A549 (cell line): ENCODE measurements at regions not wholly inside any gene's neighbourhood (a gene's known extent, or its start where the extent isn't known, plus 50 kb on each side); places are given as distances from the start of the nearest gene placed in this dataset.
"Not testable (repeated sequence)": the region's sequence is repeated elsewhere in the genome, so short reads cannot be mapped to it uniquely, and the experiment has no call there.

ENCODE experiments used
- ATAC-seq, 2 experiments: fragments of 200-7000 bp in 1 of 2; fragments of >200 bp in 1 of 2; cut with Nextera tagmentation in 1 of 2; cut with Tn5 transposase in 1 of 2; 3 replicates each; pipeline versions ENCODE4 v1.8.0 to v1.9.1; 2018 to 2020; ENCODE audit warnings: mild to moderate bottlenecking in 1 of 2, moderate library complexity in 1 of 2
- CTCF ChIA-PET: fragments of 300-600 bp; sonication (Branson Sonifier 250); formaldehyde crosslinking; extraction: SDS; loops from one replicate; lab custom pipeline; 2021; ENCODE audit warnings: antibody characterized with exemption, inconsistent platforms; lab: Yijun Ruan, JAX
- POLR2A ChIA-PET: fragments of 350-600 bp; formaldehyde crosslinking; extraction: SDS; loops from one replicate; lab custom pipeline; 2021; ENCODE audit warnings: antibody characterized with exemption, inconsistent platforms; lab: Yijun Ruan, JAX
- DNase-seq, 2 experiments: peaks; one replicate each; pipeline versions ENCODE4 v3.0.0 to v3.0.0-alpha.2; 2011 to 2016; ENCODE audit warnings: low read depth in 1 of 2, low spot score in 1 of 2
- FAIRE-seq: peaks from 2 replicates; lab custom pipeline; 2011; peaks lifted over from hg19 to GRCh38; lab: Jason Lieb, UNC
- H3K27ac ChIP-seq, 2 experiments: fragments of >200 bp; sonication (Bioruptor Twin); formaldehyde crosslinking; 3 replicates each; pipeline ENCODE4 v1.5.1; 2016 to 2017
- H3K4me1 ChIP-seq: fragments of >200 bp; sonication (Bioruptor Twin); formaldehyde crosslinking; 3 replicates; pipeline ENCODE4 v1.6.1; 2016
- H3K4me2 ChIP-seq: fragments of >200 bp; sonication (Bioruptor Twin); formaldehyde crosslinking; 3 replicates; pipeline ENCODE4 v1.6.1; 2016
- H3K4me3 ChIP-seq: fragments of >200 bp; sonication (Bioruptor Twin); formaldehyde crosslinking; 3 replicates; pipeline ENCODE4 v1.5.1; 2016
- H3K9me3 ChIP-seq: fragments of >200 bp; sonication (Bioruptor Twin); formaldehyde crosslinking; 3 replicates; pipeline ENCODE4 v1.6.1; 2016
- CEBPB ChIP-seq, 2 experiments: fragments of >200 bp in 1 of 2; sonication (Bioruptor Twin) in 1 of 2; formaldehyde crosslinking in 1 of 2; IDR thresholded peaks; 2 replicates each; pipeline ENCODE4 v1.6.1; 2012 to 2016
- CHD2 ChIP-seq: fragments of 150-350 bp; IDR thresholded peaks from 2 replicates; pipeline ENCODE4 v1.6.1; 2014; ENCODE audit warnings: low read length; ENCODE audit not compliant: partially characterized antibody
- FOSB ChIP-seq: fragments of 250-450 bp; sonication (Bioruptor Pico); IDR thresholded peaks from 2 replicates; pipeline ENCODE4 v1.5.0; 2020; ENCODE audit warnings: mild to moderate bottlenecking, moderate library complexity
- FOSL2 ChIP-seq, 2 experiments: fragments of 450-650 bp in 1 of 2; fragments of >200 bp in 1 of 2; sonication (Bioruptor Twin) in 1 of 2; formaldehyde crosslinking; IDR thresholded peaks; 2 replicates each; pipeline versions ENCODE4 v1.5.0 to v1.6.1; 2016 to 2020; ENCODE audit warnings: mild to moderate bottlenecking in 1 of 2, moderate library complexity in 1 of 2
- HDAC2 ChIP-seq: fragments of 200-600 bp; sonication (generic); IDR thresholded peaks from 2 replicates; pipeline ENCODE4 v1.6.1; 2016
- HOXB13 ChIP-seq: fragments of 250-450 bp; sonication (Bioruptor Pico); IDR thresholded peaks from 2 replicates; pipeline ENCODE4 v1.5.0; 2020; ENCODE audit warnings: low read depth, mild to moderate bottlenecking, moderate library complexity
- KDM1A ChIP-seq: fragments of 200-600 bp; sonication (generic); IDR thresholded peaks from 2 replicates; pipeline ENCODE4 v1.6.1; 2016; ENCODE audit warnings: low read depth, mild to moderate bottlenecking
- KDM5A ChIP-seq: fragments of 200-600 bp; sonication (generic); IDR thresholded peaks from 2 replicates; pipeline ENCODE4 v1.6.1; 2016; ENCODE audit warnings: antibody characterized with exemption, mild to moderate bottlenecking
- MYC ChIP-seq: IDR thresholded peaks from 2 replicates; pipeline ENCODE4 v1.6.1; 2012; ENCODE audit warnings: mild to moderate bottlenecking, inconsistent platforms, low read length, improper control_type of control experiment, borderline replicate concordance
- NFE2L2 ChIP-seq: fragments of 150-350 bp; conservative IDR thresholded peaks from 2 replicates; pipeline ENCODE4 v1.6.1; 2014; ENCODE audit warnings: low read length
- NPAS2 ChIP-seq: fragments of 250-450 bp; sonication (Bioruptor Pico); IDR thresholded peaks from 2 replicates; pipeline ENCODE4 v1.8.0; 2022; ENCODE audit warnings: mild to moderate bottlenecking, moderate library complexity, borderline replicate concordance
- POLR2A ChIP-seq: IDR thresholded peaks from 2 replicates; pipeline ENCODE4 v1.6.1; 2012; ENCODE audit warnings: mild to moderate bottlenecking, low read length
- RAD21 ChIP-seq, 2 experiments: fragments of >200 bp in 1 of 2; sonication (Bioruptor Twin) in 1 of 2; formaldehyde crosslinking in 1 of 2; IDR thresholded peaks in 1 of 2; conservative IDR thresholded peaks in 1 of 2; 2 replicates in 1 of 2; 3 replicates in 1 of 2; pipeline ENCODE4 v1.6.1; 2012 to 2018; ENCODE audit warnings: inconsistent platforms in 1 of 2
- RCOR1 ChIP-seq: fragments of 150-350 bp; IDR thresholded peaks from 2 replicates; pipeline ENCODE4 v1.6.1; 2014; ENCODE audit warnings: antibody characterized with exemption, low read length, low read depth
- SREBF2 ChIP-seq: fragments of 450-650 bp; IDR thresholded peaks from 2 replicates; pipeline ENCODE4 v1.6.1; 2014; ENCODE audit warnings: mild to moderate bottlenecking, moderate library complexity
- TP53 ChIP-seq: fragments of 250-450 bp; sonication (Bioruptor Pico); IDR thresholded peaks from 2 replicates; pipeline ENCODE4 v1.5.0; 2021; ENCODE audit warnings: mild to moderate bottlenecking, moderate library complexity
- USF2 ChIP-seq: fragments of 450-650 bp; IDR thresholded peaks from 2 replicates; pipeline ENCODE4 v1.6.1; 2014; ENCODE audit warnings: antibody characterized with exemption
- ZSCAN20 ChIP-seq: fragments of 250-450 bp; sonication (Bioruptor Pico); IDR thresholded peaks from 2 replicates; pipeline ENCODE4 v1.8.0; 2022; ENCODE audit warnings: mild to moderate bottlenecking, moderate library complexity
- WGBS: methylation state at CpG from one replicate; pipeline ENCODE4 v1.1.6; 2017; ENCODE audit errors: missing lambda C conversion rate; 5-methylcytosine and 5-hydroxymethylcytosine counted together
- TF ChIP-seq, protein P1 (sequence below): IDR thresholded peaks from 2 replicates; pipeline ENCODE4 v1.6.1; 2012
- TF ChIP-seq, protein P2 (sequence below): fragments of 250-450 bp; sonication (Bioruptor Pico); IDR thresholded peaks from 2 replicates; pipeline ENCODE4 v1.5.0; 2021; ENCODE audit warnings: mild to moderate bottlenecking, moderate library complexity, borderline replicate concordance

GRCh38 chr10:37053476-37053875, 71.9 kb upstream of the ANKRD30A start:
- CTCF ChIA-PET: no interaction called here
- peak in 1 of 2 experiments; percentile 26 for DNase-seq
- Histone ChIP-seq H3K9me3 (0 out of 3 replicates have a peak, but pooled peaks cover 14% of the 10 kb centered on the region), H3K27ac (no peak overlapping the region)
- TF ChIP-seq MYC (no peak), KDM5A (no peak), SREBF2 (no peak), NFE2L2 (no peak), TP53 (CRISPR knock-in tag) (no peak), USF2 (no peak), KDM1A (no peak), FOSL2 (IDR thresholded peaks at IDR 0.05) (no peak), FOSL2 (CRISPR knock-in tag; IDR thresholded peaks at IDR 0.05) (no peak), HDAC2 (no peak), ZSCAN20 (CRISPR knock-in tag) (no peak)
- TF ChIP-seq, all 56 proteins: peak for 0
- H3K4me3 ChIP-seq: no peak overlapping the region
- FAIRE-seq (no peak), ATAC-seq (peak in 1 of 2 experiments; percentile 57; a peak in 3 of 6 replicates)
- 21% methylated on average over 3 of the region's 3 CpGs for whole genome bisulfite sequencing
- peak overlapping the region; percentile 35; the same call in 2 of the 3 replicates for H3K4me2 ChIP-seq
- POLR2A ChIA-PET: no interaction called here
- peaks cover 11% of the 10 kb centered on the region; the same call in 2 of the 3 replicates for H3K4me1 ChIP-seq

- Histone ChIP-seq H3K9me3 (0 out of 3 replicates have a peak, but pooled peaks cover 14% of the 10 kb centered on the region), H3K4me1 (peaks cover 11% of the 10 kb centered on the region; the same call in 2 of the 3 replicates)
- DNase-seq, POLR2A ChIA-PET, CTCF ChIA-PET, H3K4me3 ChIP-seq, FAIRE-seq, ATAC-seq, H3K27ac ChIP-seq, H3K4me2 ChIP-seq: not testable (repeated sequence)
- WGBS: 63% methylated on average over 5 of the region's 5 CpGs
Measured at GRCh38 chr10:37049982-37050381, 75.4 kb upstream of the ANKRD30A start.

GRCh38 chr10:37044319-37044718, 81.1 kb upstream of the ANKRD30A start:
- FAIRE-seq, DNase-seq, H3K4me2 ChIP-seq, CTCF ChIA-PET, H3K4me3 ChIP-seq, H3K27ac ChIP-seq, H3K4me1 ChIP-seq, POLR2A ChIA-PET, H3K9me3 ChIP-seq, ATAC-seq: not testable (repeated sequence)
- WGBS: 77% methylated on average over 10 of the region's 10 CpGs

GRCh38 chr10:37035853-37036252, 89.5 kb upstream of the ANKRD30A start:
- Histone ChIP-seq H3K9me3 (no peaks in the 10 kb centered on the region), H3K27ac (no peak overlapping the region), H3K4me1 (no peaks in the 10 kb centered on the region), H3K4me2 (no peak overlapping the region), H3K4me3 (no peak overlapping the region)
- ATAC-seq (no peak), FAIRE-seq (no peak), DNase-seq (no peak)
- CTCF ChIA-PET: interaction anchor here (0.8 kb wide), 1 partner anchor 25 kb away, joined by 5 read pairs; no protein-coding TSS in a partner anchor
- TF ChIP-seq POLR2A: no peak
- WGBS: 25% methylated on average over 1 of the region's 1 CpG
- POLR2A ChIA-PET: no interaction called here

GRCh38 chr10:37015498-37015897, 109.9 kb upstream of the ANKRD30A start:
- no peaks in the 10 kb centered on the region for H3K9me3 ChIP-seq
- WGBS: 48% methylated on average over 2 of the region's 2 CpGs
- TF ChIP-seq HOXB13 (CRISPR knock-in tag) (no peak), CEBPB (IDR thresholded peaks at IDR 0.05) (no peak), USF2 (no peak), FOSB (no peak), NPAS2 (CRISPR knock-in tag) (no peak), CHD2 (no peak), RAD21 (conservative IDR thresholded peaks at IDR 0.05 in 1 of 2, IDR thresholded peaks at IDR 0.05 in 1 of 2) (no peak), RCOR1 (no peak)
- TF ChIP-seq, protein P1, sequence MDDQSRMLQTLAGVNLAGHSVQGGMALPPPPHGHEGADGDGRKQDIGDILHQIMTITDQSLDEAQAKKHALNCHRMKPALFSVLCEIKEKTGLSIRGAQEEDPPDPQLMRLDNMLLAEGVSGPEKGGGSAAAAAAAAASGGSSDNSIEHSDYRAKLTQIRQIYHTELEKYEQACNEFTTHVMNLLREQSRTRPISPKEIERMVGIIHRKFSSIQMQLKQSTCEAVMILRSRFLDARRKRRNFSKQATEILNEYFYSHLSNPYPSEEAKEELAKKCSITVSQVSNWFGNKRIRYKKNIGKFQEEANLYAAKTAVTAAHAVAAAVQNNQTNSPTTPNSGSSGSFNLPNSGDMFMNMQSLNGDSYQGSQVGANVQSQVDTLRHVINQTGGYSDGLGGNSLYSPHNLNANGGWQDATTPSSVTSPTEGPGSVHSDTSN: no peak
- TF ChIP-seq, protein P2, sequence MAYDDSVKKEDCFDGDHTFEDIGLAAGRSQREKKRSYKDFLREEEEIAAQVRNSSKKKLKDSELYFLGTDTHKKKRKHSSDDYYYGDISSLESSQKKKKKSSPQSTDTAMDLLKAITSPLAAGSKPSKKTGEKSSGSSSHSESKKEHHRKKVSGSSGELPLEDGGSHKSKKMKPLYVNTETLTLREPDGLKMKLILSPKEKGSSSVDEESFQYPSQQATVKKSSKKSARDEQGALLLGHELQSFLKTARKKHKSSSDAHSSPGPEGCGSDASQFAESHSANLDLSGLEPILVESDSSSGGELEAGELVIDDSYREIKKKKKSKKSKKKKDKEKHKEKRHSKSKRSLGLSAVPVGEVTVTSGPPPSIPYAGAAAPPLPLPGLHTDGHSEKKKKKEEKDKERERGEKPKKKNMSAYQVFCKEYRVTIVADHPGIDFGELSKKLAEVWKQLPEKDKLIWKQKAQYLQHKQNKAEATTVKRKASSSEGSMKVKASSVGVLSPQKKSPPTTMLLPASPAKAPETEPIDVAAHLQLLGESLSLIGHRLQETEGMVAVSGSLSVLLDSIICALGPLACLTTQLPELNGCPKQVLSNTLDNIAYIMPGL (CRISPR knock-in tag): no peak
- ATAC-seq: no peak
- FAIRE-seq: no peak
- H3K4me3 ChIP-seq: no peak overlapping the region
- ChIA-PET POLR2A (no interaction called here), CTCF (no interaction called here)
- no peak overlapping the region for H3K27ac ChIP-seq
- no peak for DNase-seq
- no peak overlapping the region for H3K4me2 ChIP-seq
- no peaks in the 10 kb centered on the region for H3K4me1 ChIP-seq
